ENCODE measurements at regions not wholly inside any gene's neighbourhood (a gene's known extent, or its start where the extent isn't known, plus 50 kb on each side); places are given as distances from the start of the nearest gene placed in this dataset.

- no peak for TF ChIP-seq CTCF (IDR thresholded peaks at IDR 0.05; ENCODE audit: low read length)
- no peak for TF ChIP-seq EZH2 (optimal IDR thresholded peaks at IDR 0.05; ENCODE audit: low read depth, low read length)
These were observed 216.7 kb upstream of the CFAP20DC start for GRCh38 chr3:59266551-59266950.

Measured in MM.1S (cell line).